NT2/D1 (cell line): ENCODE measurements at regions not wholly inside any gene's neighbourhood (a gene's known extent, or its start where the extent isn't known, plus 50 kb on each side); places are given as distances from the start of the nearest gene placed in this dataset.

Experiments used
- SUZ12 ChIP-seq: IDR thresholded peaks from 2 replicates; pipeline ENCODE4 v1.6.1; 2011; ENCODE audit not compliant: insufficient read length, insufficient read depth; ENCODE audit errors: extremely low read depth
- YY1 ChIP-seq: IDR thresholded peaks from 2 replicates; pipeline ENCODE4 v1.6.1; 2011; ENCODE audit not compliant: insufficient read length, insufficient read depth
- ZNF274 ChIP-seq: IDR thresholded peaks from 2 replicates; pipeline ENCODE4 v1.6.1; 2011; ENCODE audit warnings: mild to moderate bottlenecking, low read depth, low read length

DNA sequence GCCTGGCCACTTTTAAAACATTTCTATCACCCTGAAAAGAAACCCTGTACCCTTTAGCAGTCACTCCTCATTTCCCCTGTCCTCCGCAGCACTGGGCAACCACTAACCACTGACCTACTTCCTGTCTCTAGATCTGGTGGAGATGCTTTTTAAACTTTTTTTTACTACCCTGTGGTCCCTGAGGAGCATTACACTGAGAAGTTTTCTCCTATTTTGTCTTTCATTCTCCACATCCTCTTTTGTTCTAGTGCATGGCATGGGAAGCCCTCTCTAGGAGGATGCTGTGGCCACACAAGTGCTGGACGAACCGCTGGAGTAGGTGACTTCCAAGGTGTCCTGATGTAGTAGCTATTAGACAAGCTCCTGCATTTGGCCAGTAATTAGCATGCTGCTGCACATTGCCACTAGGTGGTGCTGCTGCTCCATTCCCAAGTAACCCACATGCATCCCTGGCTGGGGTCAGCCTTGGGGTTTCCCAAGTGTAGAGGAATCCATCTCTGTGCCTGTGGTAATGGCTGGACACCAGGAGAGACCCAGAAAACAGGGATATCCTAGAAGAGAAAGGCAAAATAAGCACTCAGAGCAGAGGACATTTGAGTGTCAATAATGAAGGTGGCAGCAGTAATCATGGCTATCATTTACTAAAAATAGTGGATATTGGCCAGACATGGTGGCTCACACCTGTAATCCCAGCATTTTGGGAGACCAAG, 143.8 kb upstream of the CRHR1 start:
- TF ChIP-seq SUZ12 = no peak
- TF ChIP-seq YY1 = no peak
- TF ChIP-seq ZNF274 = no peak
